Activated naive CD4-positive, alpha-beta T cell treated with anti-CD3 and anti-CD28 coated beads, Interleukin-2, amount 50 U/mL, for 16 hours (primary cell): ENCODE measurements at regions not wholly inside any gene's neighbourhood (a gene's known extent, or its start where the extent isn't known, plus 50 kb on each side); places are given as distances from the start of the nearest gene placed in this dataset.

Experiments used
- DNase-seq: peaks from one replicate; pipeline ENCODE4 v3.0.0-alpha.2; 2020

DNA sequence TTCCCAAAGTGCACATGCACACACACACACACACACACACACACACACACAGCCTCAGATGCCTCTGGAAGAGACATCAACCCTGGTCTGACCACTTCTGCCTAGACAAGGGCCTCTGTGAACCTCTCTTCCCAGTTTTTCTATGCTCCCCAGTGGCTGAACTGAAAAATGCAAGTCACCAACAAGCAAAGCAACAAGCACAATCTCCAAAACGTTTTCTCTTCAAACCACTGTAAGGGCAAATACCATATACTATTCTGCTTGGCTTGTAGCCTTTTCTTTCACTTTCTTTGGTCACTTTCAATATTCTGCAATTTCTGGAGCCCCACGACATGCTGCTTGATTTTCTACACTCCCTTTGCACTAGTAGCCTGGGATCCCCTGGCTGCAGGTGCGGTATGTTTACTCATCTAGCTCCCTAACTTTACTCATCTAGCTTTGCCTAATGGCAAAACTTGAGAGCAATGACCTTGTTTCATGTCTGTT is 121.4 kb upstream of the DST start:
- no peak for DNase-seq

DNA sequence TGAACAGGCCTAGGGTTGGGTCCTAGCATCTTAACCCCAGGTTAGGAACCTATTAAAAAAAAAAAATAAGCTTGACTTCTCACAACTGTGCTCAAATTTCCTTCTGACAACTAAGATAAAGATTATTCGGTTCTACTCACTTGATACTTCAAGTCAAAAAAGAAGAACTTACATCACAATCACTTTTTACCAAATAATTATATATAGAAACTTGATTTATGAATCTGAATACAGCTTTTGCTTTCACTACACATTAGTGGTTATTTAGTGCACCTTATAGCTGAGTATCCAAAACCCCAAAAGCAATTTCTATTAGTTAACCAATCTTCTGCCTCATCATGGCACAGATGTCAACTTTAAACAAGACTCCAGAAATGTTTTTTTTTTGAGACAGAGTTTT is 119.0 kb upstream of the DST start:
- no peak for DNase-seq

DNA sequence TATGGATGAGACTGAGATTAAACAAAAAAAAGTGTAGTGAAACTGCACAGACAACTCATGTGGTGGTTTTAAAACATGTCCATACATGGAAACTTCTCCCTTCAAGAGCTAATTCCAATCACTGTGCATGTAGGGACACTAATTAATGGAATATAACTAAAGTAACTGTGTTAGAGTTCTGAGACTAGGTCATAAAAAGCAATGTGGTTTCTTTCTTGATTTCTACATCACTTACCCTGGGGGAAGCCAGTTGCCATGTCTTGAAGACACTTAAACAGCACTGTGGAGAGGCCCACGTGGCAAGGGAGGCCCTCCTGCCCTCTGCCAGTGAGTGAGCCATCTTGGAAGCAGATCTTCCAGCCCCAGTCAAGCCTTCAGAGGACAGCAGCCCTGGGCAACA is 118.2 kb upstream of the DST start:
- no peak for DNase-seq

DNA sequence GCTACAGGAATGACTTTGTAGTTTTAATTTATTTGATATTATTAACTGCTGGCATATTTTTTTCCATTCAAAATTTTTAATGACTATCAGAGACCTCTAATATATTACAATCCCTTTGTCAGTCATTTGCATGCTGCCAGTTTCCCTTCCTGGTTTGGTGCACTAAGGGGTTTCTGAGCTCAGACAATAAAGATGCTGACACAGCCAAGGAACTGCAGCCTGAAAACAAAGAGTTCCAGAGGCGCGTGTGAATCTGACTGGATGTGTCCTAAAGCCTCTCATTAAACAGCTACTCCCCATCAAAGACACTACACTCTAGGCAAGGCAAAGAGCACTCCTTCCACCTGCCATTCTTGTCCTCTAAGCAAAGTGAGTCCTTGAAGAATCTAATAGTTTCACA is 116.8 kb upstream of the DST start:
- DNase-seq, result no peak

DNA sequence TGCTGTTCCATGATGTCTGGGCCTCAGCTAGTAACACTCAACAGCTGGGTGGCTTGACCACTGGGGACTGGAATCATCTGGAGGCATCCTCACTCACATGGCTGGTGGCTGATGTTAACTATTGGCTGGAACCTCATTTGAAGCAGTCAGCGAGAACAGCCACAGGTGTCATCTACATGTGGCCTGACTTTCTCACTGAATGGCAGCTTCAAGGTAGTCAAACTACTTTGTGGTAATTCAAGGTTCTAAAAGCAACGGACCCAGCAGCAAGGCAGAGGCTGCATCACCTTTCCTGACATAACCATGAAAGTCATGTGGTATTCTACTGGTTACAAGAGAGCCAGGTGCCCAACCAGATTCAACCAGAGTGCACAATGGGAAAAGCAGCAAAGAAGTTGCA is 115.9 kb upstream of the DST start:
- DNase-seq, result no peak

DNA sequence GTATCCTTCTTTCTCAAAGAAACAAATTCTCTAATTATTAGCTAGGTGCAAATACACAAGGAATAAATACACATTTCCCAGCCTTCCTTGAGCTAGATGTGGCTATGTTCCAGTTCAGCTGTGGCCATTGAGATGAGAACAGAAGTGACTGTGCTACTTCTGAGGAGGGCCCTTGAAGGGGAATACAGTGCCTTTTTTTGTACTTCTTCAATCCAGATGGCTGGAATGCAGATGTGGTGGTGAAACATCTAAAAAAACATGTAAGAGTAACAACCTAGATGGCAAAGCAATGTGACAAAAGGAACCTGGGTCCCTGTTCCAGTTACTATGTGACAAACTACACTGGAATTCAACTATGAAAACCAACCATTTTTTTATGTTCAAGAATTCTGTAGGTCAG is 115.4 kb upstream of the DST start:
- no peak for DNase-seq

DNA sequence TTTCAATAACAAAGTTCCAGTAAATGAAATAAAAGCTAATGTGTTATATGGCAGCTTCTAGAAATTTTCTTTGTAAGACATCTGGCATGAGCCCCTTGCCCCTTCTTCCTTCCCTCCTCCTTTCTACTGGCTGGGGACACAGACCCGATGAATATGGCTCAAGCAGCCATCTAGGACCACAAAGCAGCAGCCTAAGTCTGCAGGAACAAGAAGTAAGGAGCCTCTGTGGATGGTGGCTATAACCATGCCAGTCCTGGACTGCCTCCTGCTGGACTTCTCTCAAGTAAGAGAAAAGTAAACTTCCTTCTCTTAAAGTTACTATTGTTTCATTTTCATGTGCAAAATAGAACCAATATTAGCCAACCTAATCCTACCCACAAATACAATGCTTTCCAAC is 114.9 kb upstream of the DST start:
- no peak for DNase-seq

DNA sequence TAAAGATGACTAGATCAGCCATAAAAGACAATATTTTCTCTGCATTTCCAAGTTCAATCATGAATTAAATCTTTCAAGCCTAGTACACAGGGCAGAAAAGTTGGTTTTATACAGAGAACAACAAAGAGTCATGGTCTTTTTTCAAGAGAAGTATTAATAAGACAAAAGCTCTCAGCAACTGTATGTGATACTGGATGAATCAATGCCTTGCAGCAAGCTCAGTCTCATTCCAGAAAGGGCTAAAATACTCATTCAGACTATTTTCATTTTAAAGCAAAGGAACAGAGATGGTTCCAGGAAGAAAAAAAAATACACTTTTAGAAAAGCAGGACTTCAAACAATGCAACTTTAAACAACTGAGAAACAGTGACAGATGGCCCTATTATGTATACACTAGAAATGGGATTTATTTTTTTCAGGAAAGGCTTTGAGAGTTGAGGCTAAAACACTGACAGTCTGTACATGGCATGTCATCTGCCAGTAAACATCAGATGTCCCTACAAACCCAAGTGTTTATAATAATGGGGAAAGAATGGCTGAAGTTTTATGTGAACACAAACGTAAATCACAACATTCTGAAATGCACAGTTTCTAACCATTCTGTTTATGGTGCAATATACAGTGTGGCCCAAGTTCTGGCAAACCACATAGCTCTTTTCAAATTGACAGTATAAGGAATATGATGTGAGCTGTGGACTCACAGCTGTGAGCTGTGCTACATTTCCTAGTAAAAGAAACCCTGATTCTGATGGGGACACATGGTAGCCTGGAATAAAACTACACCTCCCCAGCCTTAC is 114.3 kb upstream of the DST start:
- DNase-seq, result no peak

DNA sequence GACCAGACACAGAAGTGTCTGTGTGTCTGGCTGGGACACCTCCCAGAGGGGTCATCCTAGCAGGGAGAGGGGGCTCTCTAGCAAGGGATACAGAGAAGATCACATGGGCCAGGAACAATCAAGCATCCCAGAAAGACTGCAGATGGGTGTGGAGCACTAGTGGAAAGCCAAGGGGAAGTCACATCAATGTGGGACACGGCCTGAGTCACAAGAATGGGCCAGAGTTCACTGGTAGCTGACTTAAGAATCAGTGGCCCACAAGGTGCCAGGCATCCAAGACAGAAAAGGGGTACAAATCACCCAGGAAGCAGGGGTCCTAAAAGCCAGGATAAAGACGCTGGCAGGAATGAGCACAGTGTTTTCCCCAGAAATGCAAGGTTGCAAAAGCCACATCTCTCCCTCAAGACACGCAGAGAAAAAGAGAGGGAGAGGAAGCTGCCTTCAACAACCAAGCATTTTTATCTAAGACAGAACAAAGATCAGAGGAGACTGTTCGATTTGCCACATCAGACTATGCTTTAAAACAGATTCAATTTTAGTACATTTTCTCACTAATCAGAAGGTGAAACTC is 113.6 kb upstream of the DST start:
- DNase-seq, result no peak

DNA sequence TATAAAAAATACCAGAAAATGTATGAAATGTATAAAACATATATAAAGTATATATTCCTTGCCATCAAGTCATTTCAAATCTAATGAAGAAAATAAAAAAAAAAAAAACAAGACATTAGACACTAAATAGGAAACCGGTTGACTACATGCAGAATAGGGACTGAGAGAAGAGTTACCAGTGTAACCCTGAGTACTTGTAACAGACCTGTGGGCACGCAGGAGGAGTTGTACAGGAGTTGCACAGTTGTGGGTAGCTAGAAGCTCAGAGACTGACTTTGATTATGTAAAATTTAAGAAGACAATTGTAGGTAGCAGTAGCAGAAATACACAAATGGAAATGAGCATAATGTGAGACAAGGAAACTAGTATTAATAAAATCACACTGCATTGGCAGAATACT is 112.4 kb upstream of the DST start:
- DNase-seq, result no peak

DNA sequence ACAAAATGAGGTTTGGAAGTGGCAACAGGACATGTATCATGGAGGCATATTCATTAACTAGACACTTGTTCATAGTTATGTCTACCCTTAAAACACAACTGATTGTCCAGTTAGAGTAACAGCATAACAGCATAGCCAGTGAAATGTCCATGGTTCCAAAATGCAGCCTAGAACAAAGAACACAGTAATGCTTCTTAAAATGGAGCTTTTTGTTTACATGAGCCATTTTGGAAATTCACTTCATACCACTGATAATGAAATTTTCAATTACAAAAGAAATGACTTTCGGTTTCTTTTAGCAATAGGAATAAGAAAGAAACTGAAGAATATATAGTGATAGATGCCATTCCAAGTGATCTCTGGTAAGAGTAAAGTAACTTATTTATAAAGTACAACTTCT is 111.1 kb upstream of the DST start:
- DNase-seq, result no peak

DNA sequence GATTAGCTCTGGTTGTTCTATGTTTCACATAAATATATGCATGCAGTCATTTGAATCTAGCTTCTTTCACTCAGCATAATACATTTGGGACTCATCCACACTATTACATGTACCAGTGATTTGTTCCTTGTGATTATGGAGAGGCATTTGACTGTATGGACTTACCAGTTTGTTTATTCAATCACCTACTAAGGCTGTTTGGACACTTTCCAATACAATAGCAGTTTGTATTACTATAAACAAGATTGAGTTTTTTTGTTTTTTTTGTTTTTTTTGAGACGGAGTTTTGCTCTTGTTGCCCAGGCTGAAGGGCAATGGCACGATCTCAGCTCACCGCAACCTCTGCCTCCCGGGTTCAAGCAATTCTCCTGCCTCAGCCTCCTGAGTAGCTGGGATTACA is 109.8 kb upstream of the DST start:
- DNase-seq, result no peak

DNA sequence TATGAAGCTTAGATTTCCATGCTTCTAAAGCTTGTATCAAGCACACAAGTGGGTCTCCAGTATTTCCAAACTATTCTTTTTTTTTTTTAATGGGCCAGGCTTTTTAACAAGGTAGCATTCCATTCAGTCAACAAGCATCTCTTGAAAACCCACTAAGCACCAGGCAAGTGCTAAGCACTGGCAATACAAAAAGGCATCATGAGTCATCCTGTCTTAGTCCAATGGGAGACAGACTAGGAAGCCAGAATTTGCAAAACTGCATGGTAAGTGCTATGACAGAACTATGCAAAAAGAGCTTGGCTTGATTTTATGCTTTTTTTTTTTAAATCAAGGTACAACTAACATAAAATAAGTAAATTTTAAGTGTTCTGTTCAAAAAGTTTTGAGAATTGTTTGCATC is 109.3 kb upstream of the DST start:
- DNase-seq, result no peak

DNA sequence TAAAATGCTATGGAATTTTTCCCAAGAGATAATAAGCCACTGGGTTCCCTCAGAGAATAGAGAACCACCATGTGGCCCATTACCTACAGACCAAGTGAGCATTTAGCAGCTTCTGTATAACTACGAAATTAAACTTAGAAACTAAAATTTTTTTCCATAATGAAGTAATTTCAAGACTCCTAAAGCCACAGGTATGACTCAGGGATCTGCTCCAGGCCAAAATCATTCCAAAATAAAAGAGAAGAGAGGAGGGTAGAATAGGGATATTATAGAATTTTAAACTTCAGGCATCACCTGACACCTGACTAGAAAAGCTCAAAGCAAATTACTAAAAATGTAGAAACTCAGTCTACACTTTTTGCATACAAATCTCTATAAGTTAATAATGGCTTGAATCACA is 108.9 kb upstream of the DST start:
- no peak for DNase-seq

DNA sequence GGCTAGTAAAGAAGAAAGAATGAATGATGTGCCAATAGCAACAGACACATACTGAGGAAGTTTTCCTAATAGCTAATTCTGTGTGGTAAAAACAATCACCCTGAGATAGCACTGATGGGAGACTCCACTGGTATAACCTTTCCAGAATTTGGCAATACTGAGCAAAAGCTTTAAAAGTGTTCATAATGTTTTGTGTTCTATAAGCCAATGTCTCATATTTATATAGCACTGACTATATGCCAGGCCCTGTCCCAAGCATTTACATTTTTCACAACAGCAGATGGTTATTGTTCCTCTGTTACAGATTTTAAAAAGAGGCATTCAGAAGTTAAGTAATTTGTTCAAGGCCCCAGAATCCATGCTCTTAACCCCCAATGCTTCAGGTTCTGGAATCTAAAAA is 108.0 kb upstream of the DST start:
- no peak for DNase-seq

DNA sequence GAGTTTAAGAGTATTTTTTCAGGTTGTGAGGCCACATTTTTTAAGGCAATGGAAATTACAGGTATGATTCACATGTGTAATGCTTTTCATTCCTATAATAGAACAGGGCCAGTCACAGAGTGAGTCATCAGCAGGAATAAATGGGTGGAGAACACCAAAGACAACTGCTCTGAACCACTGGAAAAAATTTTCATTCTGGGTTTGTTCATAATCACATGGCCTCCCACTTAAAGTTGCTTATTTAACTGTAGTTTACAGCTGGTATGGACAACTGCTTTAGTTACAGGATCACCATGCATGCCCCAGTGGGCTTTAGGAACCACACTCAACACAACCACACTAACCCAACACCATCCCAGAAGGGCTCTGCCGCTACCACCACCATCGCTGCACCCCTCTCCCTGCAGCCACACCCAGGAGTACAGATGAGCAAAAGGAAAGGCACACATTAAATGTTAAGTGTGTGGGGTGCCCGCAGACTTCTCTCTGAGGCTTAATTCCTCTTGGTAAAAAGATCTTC is 107.0 kb upstream of the DST start:
- no peak for DNase-seq

DNA sequence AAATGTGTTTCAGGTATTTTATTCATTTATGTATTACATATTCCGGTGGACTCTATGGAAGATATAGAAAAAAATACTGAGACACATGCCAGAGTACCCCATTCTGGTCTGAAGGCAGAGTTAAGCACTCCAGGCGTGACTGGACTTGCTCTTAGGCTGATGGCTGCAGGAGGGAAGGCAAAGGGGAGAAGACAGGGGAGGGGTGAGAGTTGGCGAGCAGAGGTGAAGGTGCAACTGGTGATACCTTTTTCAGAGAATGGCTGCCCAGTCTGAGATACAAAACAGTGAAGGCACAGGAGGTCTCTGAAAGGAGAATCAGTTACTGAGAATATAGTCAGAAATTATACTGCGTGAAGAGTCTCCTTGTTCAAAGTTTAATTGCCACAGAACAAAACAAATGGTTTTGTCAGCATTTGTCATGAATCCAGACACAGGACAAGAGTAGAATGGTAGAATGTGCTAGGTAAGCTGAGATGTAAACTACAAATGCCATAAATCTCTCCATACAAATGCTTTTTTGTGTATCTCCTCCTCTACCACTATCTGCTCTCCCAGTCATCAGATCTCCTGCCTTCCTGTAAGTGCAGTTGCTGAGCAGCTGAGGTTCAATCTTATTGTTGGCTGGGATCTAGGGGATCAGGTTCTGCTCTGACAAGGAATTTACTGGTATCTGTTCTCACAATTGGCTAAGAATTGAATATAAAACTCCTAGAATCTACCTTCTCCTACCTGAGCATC is 104.2 kb upstream of the DST start:
- no peak for DNase-seq

DNA sequence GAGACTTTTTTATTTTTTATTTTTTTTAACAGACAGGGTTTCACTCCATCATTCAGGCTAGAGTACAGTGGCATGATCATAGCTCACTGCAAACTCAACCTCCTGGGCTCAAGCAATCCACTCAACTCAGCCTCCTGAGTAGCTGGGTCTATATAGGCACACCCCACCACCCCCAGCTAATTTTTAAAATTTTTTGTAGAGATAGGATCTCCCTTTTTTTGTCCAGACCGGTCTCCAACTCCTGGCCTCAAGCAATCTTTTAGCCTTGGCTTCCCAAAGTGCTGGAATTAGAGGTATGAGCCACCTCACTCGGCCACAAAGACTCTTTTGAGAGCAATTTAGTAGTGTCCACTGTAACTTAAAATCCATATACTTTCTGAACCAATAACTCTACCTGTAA is 103.3 kb upstream of the DST start:
- DNase-seq, result no peak

DNA sequence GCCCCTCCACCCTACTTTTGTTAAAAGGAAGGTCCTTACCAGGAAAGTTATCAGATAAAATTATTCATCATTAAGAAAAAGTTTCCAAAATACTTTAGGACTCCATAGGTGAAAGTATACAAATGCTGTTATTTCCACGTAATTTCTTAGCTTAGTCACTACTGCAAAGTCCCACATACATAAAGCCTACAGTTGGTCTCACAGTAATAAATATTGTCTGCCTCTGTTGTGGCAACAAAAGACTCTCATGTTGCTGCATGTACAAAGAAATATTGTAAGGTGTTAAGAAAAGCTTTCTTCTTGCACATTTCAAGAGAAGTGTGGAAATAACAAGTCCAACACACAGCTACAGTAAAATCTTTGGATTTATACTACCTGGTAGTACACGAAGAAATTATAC is 102.4 kb upstream of the DST start:
- no peak for DNase-seq

DNA sequence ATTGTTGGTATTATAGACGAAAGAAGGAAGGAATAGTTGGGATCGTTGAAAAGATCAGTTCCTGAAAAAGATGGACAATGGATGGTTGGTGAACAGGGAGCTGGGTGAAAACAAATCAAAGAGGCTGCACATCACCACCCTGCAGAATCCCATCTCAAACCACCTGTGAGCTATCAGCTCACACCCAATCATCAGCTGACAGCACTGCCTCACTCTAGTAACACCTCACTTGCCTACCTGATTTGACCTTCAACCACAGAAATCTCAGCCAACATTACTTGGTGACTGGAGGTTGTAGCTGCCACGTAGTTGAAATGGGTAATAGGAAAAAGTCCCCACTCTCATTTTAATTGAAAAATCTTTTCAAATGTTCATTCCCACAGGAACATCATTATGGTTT is 101.8 kb upstream of the DST start:
- DNase-seq, result no peak

DNA sequence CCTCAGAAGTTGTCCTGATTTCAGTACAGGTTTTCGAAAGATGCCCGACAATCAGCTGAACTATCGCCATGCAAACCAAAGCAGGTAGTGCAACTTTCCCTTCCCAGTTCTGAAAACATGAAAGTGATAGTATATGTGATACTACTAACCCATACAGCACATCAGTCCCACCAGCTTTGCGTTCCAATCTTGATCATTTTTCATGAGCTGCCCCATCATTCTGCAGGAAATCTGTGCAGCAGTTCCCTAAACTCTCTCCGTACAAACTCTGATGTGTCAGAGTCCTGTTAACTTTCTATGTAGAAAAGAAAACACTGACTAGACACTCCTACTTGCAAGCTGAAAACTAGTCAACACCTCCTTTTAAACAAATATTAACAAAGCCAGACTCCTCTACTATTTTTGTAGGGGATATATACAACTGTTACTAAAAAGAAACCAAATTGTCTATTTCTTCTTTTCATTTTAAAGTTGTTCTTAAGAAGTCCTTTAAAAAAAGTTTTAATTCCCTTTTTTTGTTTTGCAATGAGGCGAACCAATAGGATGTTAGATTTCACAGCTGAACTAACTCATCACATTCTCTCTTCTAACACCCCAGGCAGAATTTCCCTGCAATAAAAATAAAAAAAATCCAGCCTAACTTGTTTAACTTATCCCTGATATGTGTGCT is 99.6 kb upstream of the DST start:
- no peak for DNase-seq

DNA sequence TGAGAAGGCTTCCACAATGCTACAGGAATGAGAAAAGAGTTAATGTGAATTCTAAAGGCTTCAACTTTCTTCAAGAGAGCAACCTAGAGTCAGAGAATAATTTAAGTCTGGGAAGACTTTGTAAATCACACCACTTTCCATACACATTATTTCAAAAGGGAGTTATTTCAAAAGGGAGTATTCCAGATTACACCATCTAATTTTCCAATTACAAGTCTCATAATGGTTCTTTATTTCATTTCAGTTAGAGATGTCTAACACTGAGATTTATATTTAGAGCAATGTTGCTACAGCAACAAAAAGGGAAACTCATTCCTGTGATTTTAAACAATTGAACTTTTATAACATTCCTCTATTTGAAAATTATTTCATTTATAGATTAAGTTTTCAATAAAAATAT is 98.8 kb upstream of the DST start:
- DNase-seq, result no peak
